ENCODE measurements at regions not wholly inside any gene's neighbourhood (a gene's known extent, or its start where the extent isn't known, plus 50 kb on each side); places are given as distances from the start of the nearest gene placed in this dataset.

- no peak for TF ChIP-seq GATA2 (IDR thresholded peaks at IDR 0.05; ENCODE audit: low read depth, low read length)
- no peak for TF ChIP-seq GATA3 (IDR thresholded peaks at IDR 0.05; ENCODE audit: low read depth, low read length)
Observed at GRCh38 chr6:19349429-19349828, 487.7 kb upstream of the ID4 start.
